GM12891 (cell line): ENCODE measurements at regions not wholly inside any gene's neighbourhood (a gene's known extent, or its start where the extent isn't known, plus 50 kb on each side); places are given as distances from the start of the nearest gene placed in this dataset.

Experiments
- POLR2AphosphoS5 ChIP-seq: IDR thresholded peaks from 2 replicates; pipeline ENCODE4 v1.6.1; 2011; ENCODE audit warnings: low read depth, low read length, control low read depth
- POU2F2 ChIP-seq: IDR thresholded peaks from 2 replicates; pipeline ENCODE4 v1.6.1; 2011; ENCODE audit warnings: low read depth, mild to moderate bottlenecking, control low read depth, low read length, moderate library complexity
- TAF1 ChIP-seq: IDR thresholded peaks from 2 replicates; pipeline ENCODE4 v1.6.1; 2011; ENCODE audit warnings: low read depth, low read length, control low read depth

GRCh38 chr2:116769514-116769913, 1045.0 kb upstream of the DDX18 start:
- no peak for TF ChIP-seq POU2F2
- no peak for TF ChIP-seq TAF1
- TF ChIP-seq POLR2AphosphoS5 = no peak
